ENCODE measurements at regions not wholly inside any gene's neighbourhood (a gene's known extent, or its start where the extent isn't known, plus 50 kb on each side); places are given as distances from the start of the nearest gene placed in this dataset.

DNA sequence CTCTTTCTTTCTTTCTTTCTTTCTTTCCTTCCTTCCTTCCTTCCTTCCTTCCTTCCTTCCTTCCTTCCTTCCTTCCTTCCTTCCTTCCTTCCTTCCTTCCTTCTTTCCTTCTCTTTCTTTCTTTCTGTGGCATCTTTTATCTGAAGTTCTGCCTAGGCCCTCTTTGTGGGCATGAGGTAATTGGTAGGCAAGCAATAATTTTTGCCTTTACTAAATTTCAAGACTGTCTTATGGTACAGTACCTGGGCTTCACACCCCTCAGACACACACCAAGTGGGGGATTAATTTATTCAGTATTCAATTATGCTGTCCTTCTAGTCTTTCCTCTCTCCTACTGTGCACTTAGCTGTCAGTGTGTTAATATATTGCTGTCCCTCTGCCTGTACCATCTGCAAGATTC lies 155.5 kb downstream of the OXSM start:
- DNase-seq (ENCODE audit: low read depth, low spot score) = no peak
- ChIA-PET CTCF (no interaction called here), POLR2A (no interaction called here)
- TF ChIP-seq, protein P1, sequence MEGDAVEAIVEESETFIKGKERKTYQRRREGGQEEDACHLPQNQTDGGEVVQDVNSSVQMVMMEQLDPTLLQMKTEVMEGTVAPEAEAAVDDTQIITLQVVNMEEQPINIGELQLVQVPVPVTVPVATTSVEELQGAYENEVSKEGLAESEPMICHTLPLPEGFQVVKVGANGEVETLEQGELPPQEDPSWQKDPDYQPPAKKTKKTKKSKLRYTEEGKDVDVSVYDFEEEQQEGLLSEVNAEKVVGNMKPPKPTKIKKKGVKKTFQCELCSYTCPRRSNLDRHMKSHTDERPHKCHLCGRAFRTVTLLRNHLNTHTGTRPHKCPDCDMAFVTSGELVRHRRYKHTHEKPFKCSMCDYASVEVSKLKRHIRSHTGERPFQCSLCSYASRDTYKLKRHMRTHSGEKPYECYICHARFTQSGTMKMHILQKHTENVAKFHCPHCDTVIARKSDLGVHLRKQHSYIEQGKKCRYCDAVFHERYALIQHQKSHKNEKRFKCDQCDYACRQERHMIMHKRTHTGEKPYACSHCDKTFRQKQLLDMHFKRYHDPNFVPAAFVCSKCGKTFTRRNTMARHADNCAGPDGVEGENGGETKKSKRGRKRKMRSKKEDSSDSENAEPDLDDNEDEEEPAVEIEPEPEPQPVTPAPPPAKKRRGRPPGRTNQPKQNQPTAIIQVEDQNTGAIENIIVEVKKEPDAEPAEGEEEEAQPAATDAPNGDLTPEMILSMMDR (IDR thresholded peaks at IDR 0.05; ENCODE audit: insufficient read depth, low read length, missing control alignments) = no peak
- no peak overlapping the region for H3K4me3 ChIP-seq (ENCODE audit: low read depth, low read length)

GRCh38 chr3:25945836-25946235 lies 155.9 kb downstream of the OXSM start:
- TF ChIP-seq, protein P1 (IDR thresholded peaks at IDR 0.05; ENCODE audit: insufficient read depth, low read length, missing control alignments) = no peak
- ChIA-PET CTCF (no interaction called here), POLR2A (no interaction called here)
- no peak overlapping the region for H3K4me3 ChIP-seq (ENCODE audit: low read depth, low read length)
- DNase-seq (ENCODE audit: low read depth, low spot score) = no peak

DNA sequence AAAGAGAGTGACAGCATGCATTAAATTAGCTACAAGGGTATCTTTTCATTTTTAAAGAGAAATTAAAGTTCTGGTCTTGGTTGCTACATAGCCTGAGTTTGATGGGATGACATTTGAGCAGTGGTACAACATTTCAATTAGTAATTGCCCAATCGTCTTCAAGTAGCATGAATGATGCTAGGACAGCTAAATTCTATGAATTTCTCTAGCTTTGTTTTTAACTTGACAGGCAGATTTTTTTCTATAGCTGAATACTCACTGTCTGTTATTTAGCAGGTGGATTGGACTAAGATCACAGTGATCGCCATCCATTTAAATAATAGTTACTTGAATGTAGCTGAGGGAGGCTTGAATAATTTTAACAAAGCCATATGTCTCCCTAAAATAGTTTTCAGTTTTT lies 162.2 kb downstream of the OXSM start:
- TF ChIP-seq, protein P1 (IDR thresholded peaks at IDR 0.05; ENCODE audit: insufficient read depth, low read length, missing control alignments) = no peak
- ChIA-PET POLR2A (no interaction called here), CTCF (no interaction called here)
- no peak overlapping the region for H3K4me3 ChIP-seq (ENCODE audit: low read depth, low read length)
- no peak for DNase-seq (ENCODE audit: low read depth, low spot score)

DNA sequence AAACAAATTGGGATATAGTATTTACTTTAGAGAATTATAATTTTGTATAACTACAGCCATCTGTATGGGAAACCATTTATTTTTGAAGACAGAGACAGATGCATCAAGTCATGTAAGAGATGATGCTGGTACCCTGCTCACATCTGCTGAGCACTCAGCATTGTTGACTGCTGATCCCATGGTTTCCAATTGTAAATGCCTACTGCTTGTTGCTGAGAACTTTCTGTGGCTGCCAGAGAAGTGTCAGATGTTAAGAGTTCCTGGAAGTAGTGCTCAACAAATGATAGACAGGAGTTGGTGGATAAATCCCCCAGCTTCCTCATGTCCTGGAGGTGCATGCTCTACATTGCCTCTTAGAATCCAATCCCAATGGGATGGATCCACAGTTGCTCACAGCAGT lies 167.1 kb downstream of the OXSM start:
- POLR2A ChIA-PET = no interaction called here
- TF ChIP-seq, protein P1 (IDR thresholded peaks at IDR 0.05; ENCODE audit: insufficient read depth, low read length, missing control alignments) = no peak
- no peak for DNase-seq (ENCODE audit: low read depth, low spot score)
- no peak overlapping the region for H3K4me3 ChIP-seq (ENCODE audit: low read depth, low read length)
- CTCF ChIA-PET = no interaction called here

DNA sequence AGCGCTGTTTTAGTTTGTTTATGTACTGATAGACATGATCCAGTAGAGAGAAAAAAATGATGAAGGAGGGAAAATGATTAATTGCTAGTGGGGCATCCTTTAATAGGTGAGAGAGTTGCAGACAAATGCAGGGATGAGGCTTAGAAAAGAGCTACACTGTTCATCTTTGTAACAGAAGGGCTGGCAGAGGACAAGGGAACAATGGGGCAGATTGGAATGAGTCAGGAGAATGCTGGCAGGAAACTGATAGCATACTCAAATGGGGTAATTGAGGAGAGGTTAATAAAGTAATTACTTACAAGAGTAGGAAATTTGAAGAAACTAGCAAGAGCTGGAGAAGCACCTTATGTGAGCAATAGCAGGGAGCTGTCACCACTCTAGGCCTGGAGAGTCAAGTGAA lies 170.9 kb downstream of the OXSM start:
- TF ChIP-seq, protein P1 (IDR thresholded peaks at IDR 0.05; ENCODE audit: insufficient read depth, low read length, missing control alignments) = no peak
- no peak for DNase-seq (ENCODE audit: low read depth, low spot score)
- POLR2A ChIA-PET = no interaction called here
- H3K4me3 ChIP-seq (ENCODE audit: low read depth, low read length) = no peak overlapping the region
- CTCF ChIA-PET = no interaction called here

DNA sequence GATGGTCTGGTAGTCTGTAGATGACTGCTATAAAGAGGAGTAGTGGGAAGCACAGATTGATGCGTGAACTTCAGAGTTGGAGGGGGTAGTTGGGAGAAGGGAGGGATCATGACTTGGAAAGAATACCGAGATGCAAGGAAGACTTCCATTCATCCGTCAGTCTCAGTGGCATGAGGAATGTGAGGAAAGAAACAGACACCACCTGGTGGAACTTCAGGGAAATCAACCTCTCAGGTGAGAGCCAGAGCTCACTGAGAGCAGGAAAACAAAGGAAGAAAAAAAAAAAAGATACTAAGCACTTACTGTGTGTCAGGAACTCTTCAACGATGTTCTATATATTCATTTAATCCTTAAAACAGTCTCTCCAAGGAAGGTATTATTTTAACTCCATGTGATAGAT lies 172.4 kb downstream of the OXSM start:
- POLR2A ChIA-PET = no interaction called here
- H3K4me3 ChIP-seq (ENCODE audit: low read depth, low read length) = no peak overlapping the region
- TF ChIP-seq, protein P1 (IDR thresholded peaks at IDR 0.05; ENCODE audit: insufficient read depth, low read length, missing control alignments) = no peak
- CTCF ChIA-PET = no interaction called here
- DNase-seq (ENCODE audit: low read depth, low spot score) = no peak
